IPS DF 19.7 (cell line): ENCODE measurements at regions not wholly inside any gene's neighbourhood (a gene's known extent, or its start where the extent isn't known, plus 50 kb on each side); places are given as distances from the start of the nearest gene placed in this dataset.
"Not testable (repeated sequence)": the region's sequence is repeated elsewhere in the genome, so short reads cannot be mapped to it uniquely, and the experiment has no call there.

ENCODE experiments used
- DNase-seq: peaks from one replicate; pipeline ENCODE4 v3.0.0-alpha.2; 2013; ENCODE audit warnings: low read depth, low spot score

- DNase-seq, result no peak
These were observed 648.9 kb upstream of the GBE1 start for GRCh38 chr3:82410366-82410765.

GRCh38 chr3:82409842-82410241 is 648.4 kb upstream of the GBE1 start:
- no peak for DNase-seq

- no peak for DNase-seq
These were observed 630.8 kb upstream of the GBE1 start for GRCh38 chr3:82392203-82392775.

- no peak for DNase-seq
These were observed 629.4 kb upstream of the GBE1 start for GRCh38 chr3:82390868-82391267.

DNA sequence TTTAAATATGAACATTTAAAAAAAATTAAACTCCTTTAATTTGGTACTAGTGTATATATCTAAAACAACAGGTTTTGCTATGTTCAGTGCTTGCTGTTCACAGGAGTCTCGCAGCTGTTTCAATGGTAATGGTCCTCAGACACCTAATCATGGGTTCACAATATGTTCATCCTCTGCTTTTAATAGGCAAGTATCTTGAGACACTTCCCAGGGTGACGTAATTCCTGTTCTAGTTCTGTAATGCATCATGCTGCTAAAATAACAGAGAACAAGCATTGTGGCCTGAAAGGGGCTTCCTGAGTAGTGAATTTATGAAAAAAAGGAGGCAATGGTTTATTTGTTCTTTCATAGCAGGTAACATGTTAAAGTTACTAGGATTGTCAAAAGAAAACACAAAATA is 625.2 kb upstream of the GBE1 start:
- DNase-seq, result no peak

- DNase-seq, result no peak
These were observed 622.7 kb upstream of the GBE1 start for GRCh38 chr3:82384181-82384580.

- no peak for DNase-seq
These were observed 621.4 kb upstream of the GBE1 start for GRCh38 chr3:82382831-82383230.

GRCh38 chr3:82378392-82378791 is 616.9 kb upstream of the GBE1 start:
- DNase-seq, result no peak

GRCh38 chr3:82376883-82377282 is 615.4 kb upstream of the GBE1 start:
- no peak for DNase-seq

GRCh38 chr3:82373833-82374232 is 612.4 kb upstream of the GBE1 start:
- DNase-seq, result not testable (repeated sequence)

DNA sequence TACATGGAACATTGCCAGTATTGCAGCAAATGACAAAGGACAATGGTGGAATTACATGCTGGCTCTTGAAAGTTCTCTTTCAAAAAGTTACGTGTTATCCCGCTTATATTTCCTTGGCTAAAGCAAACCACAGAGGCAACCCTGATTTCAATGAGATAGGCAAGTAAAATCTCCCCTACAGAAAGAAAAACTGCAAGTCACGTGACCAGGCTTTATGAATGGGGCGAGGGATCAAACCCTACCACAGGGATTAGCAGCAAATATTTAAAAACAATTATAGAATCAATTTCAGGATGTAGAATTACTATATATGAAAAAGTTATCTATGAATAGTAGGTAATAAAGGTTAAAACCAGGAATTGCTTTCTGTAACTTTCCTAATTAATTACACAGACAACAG is 603.4 kb upstream of the GBE1 start:
- no peak for DNase-seq

DNA sequence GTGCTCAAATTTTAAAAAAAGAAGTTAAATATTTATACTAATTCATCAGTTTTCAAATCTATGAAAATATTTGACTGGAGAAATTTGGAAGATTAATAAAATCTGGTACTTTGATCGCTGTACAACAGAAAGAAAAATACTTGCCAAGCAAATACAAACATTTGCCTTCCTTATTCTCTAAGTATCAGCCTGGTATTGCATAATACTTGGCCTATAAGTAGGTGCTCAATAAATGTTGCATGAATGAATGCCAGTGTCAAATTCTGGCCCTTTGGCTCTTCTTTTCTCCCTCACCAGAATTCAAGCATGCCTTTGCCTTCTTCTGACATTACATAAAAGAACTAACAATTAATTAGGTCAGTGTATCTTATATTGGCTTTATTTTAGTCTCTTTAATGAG is 601.7 kb upstream of the GBE1 start:
- DNase-seq, result no peak

DNA sequence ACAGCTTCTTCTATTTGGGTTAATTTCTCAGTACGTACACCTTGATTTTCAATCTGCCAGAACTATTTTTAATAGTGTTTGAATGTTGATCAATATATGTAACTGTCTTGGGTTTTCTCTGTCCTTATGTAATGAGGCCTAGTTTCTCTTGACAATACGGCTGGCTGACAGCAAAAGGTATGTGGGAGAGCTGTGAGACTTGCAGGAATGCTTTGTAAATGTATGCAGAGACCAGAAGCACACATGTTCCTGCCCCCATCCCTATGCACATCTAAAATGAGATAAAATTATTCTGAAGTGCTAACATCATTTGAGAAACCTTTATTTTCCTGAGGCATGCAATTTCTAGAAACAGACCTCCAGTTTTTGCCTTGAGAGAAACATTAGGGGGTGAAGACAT is 593.8 kb upstream of the GBE1 start:
- DNase-seq, result no peak

- no peak for DNase-seq
These were observed 592.8 kb upstream of the GBE1 start for GRCh38 chr3:82354228-82354627.

GRCh38 chr3:82353306-82354171 is 592.1 kb upstream of the GBE1 start:
- DNase-seq, result no peak

- no peak for DNase-seq
These were observed 586.1 kb upstream of the GBE1 start for GRCh38 chr3:82347585-82347984.

DNA sequence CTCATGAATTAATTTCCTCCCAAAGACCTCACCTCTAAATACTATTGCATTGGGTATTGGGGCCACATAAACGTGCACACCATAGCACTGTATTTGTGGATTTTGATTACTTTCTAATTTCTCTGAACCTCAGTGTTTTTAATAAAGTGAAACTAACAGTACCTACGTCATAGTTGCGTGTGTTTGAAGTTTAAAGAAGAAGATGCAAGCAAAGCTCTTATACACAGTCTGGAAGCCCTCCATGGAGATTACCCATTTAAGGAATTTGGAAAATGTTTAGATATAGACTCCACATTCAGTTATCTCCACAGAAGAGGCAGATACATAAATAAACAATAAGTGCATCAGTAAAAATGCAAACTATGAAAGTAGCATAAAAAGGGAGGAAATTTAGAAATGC is 581.1 kb upstream of the GBE1 start:
- no peak for DNase-seq

- no peak for DNase-seq
These were observed 567.9 kb upstream of the GBE1 start for GRCh38 chr3:82329300-82329699.

- no peak for DNase-seq
These were observed 550.5 kb upstream of the GBE1 start for GRCh38 chr3:82311901-82312300.

DNA sequence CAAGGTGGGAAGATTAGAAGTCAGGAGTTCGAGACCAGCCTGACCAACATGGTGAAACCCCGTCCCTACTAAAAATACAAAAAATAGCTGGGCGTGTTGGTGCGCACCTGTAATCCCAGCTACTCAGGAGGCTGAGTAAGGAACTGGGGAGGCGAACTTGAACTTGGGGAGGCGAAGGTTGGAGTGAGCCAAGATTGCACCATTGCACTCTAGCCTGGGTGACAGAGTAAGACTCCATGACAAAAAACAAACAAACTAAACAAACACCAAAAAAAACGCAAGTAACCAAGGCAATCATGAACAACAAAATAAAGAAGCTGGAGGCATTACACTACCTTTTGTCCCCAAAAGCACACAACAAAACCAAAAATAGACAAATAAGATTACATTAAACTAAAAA is 547.3 kb upstream of the GBE1 start:
- no peak for DNase-seq

- DNase-seq, result no peak
These were observed 544.7 kb upstream of the GBE1 start for GRCh38 chr3:82306189-82306588.

- DNase-seq, result no peak
These were observed 533.2 kb upstream of the GBE1 start for GRCh38 chr3:82294609-82295008.

GRCh38 chr3:82293867-82294266 is 532.4 kb upstream of the GBE1 start:
- DNase-seq, result no peak
